ENCODE measurements at regions not wholly inside any gene's neighbourhood (a gene's known extent, or its start where the extent isn't known, plus 50 kb on each side); places are given as distances from the start of the nearest gene placed in this dataset.

DNA sequence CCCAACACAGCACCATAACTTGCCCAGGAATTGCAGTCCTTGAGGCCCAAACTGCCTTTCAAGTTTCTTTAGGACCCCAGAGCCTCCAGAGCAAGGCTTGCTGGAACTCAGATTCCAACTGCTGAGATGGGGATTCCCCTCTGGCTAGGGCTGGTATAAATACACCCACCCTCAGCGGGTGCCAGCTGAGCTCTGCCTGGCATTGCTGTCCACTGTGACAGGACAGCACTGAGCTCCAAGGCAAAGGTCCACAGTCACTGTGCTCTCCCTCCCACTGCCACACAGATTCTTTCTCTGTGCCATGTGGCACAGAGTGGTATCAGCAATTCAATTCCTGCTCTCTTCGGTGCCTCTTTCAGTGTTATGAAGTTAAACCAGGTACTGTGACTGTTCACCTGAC is 304.2 kb upstream of the LMCD1 start:
- H3K4me3 ChIP-seq (ENCODE audit: low read depth, low read length, poor library complexity, severe bottlenecking), result no peak overlapping the region
- no peak overlapping the region for H3K27ac ChIP-seq (ENCODE audit: low read depth, low read length, poor library complexity, severe bottlenecking)
- intact Hi-C loops (cut with micrococcal nuclease; ENCODE audit: unreplicated experiment), result no loop called here
- H3K9me3 ChIP-seq (ENCODE audit: low read depth, low read length, poor library complexity, severe bottlenecking), result no peaks in the 10 kb centered on the region
- CTCF ChIA-PET, result no interaction called here
- no peak for DNase-seq (ENCODE audit: low spot score)
- no peak for TF ChIP-seq EZH2 (IDR thresholded peaks at IDR 0.05; ENCODE audit: borderline replicate concordance, low read depth, low read length, poor library complexity, severe bottlenecking)
- TF ChIP-seq, protein P1, sequence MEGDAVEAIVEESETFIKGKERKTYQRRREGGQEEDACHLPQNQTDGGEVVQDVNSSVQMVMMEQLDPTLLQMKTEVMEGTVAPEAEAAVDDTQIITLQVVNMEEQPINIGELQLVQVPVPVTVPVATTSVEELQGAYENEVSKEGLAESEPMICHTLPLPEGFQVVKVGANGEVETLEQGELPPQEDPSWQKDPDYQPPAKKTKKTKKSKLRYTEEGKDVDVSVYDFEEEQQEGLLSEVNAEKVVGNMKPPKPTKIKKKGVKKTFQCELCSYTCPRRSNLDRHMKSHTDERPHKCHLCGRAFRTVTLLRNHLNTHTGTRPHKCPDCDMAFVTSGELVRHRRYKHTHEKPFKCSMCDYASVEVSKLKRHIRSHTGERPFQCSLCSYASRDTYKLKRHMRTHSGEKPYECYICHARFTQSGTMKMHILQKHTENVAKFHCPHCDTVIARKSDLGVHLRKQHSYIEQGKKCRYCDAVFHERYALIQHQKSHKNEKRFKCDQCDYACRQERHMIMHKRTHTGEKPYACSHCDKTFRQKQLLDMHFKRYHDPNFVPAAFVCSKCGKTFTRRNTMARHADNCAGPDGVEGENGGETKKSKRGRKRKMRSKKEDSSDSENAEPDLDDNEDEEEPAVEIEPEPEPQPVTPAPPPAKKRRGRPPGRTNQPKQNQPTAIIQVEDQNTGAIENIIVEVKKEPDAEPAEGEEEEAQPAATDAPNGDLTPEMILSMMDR (conservative IDR thresholded peaks at IDR 0.05; ENCODE audit: low read depth, low read length), result no peak
- POLR2A ChIA-PET (ENCODE audit: low non-redundant PET), result no interaction called here
- BruUV-seq (replicated peaks), result no TSS peak
- H3K36me3 ChIP-seq (ENCODE audit: insufficient read depth, low read length, poor library complexity, severe bottlenecking), result no peaks in the 10 kb centered on the region
- peaks cover 13% of the 10 kb centered on the region for H3K4me1 ChIP-seq (ENCODE audit: insufficient read depth, low read length, poor library complexity, severe bottlenecking)
- H3K27me3 ChIP-seq (replicated peaks; ENCODE audit: insufficient read depth, low read depth, low read length, poor library complexity), result no peaks in the 10 kb centered on the region

DNA sequence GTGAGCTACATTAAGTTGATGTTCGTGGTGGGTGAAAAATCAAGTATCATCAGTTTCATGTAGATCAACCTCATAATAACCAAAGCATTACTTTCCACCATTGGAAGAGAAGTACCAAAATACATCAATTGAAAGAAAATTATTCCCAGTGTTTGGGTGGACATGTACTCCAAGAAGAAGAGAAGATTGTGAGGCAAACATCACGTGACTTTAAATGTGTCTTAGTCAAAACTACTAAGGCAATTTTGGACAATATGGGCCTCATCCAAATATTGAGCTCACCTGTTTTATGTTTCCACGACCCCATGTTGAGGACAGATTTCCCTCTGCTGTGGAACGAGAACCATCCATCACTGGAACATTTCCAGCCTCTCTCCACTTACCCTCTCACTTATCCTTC is 303.0 kb upstream of the LMCD1 start:
- Histone ChIP-seq H3K27me3 (replicated peaks; ENCODE audit: insufficient read depth, low read depth, low read length, poor library complexity) (no peaks in the 10 kb centered on the region), H3K9me3 (ENCODE audit: low read depth, low read length, poor library complexity, severe bottlenecking) (no peaks in the 10 kb centered on the region), H3K4me3 (ENCODE audit: low read depth, low read length, poor library complexity, severe bottlenecking) (no peak overlapping the region), H3K4me1 (ENCODE audit: insufficient read depth, low read length, poor library complexity, severe bottlenecking) (peaks cover 13% of the 10 kb centered on the region), H3K36me3 (ENCODE audit: insufficient read depth, low read length, poor library complexity, severe bottlenecking) (no peaks in the 10 kb centered on the region), H3K27ac (ENCODE audit: low read depth, low read length, poor library complexity, severe bottlenecking) (no peak overlapping the region)
- no peak for DNase-seq (ENCODE audit: low spot score)
- POLR2A ChIA-PET (ENCODE audit: low non-redundant PET), result interaction anchor here (0.6 kb wide), 1 partner anchor 13 kb away, joined by 3 read pairs; no protein-coding TSS in a partner anchor
- intact Hi-C loops (cut with micrococcal nuclease; ENCODE audit: unreplicated experiment), result no loop called here
- CTCF ChIA-PET, result no interaction called here
- no peak for TF ChIP-seq EZH2 (IDR thresholded peaks at IDR 0.05; ENCODE audit: borderline replicate concordance, low read depth, low read length, poor library complexity, severe bottlenecking)
- TF ChIP-seq, protein P1 (conservative IDR thresholded peaks at IDR 0.05; ENCODE audit: low read depth, low read length), result no peak
- BruUV-seq (replicated peaks), result no TSS peak

DNA sequence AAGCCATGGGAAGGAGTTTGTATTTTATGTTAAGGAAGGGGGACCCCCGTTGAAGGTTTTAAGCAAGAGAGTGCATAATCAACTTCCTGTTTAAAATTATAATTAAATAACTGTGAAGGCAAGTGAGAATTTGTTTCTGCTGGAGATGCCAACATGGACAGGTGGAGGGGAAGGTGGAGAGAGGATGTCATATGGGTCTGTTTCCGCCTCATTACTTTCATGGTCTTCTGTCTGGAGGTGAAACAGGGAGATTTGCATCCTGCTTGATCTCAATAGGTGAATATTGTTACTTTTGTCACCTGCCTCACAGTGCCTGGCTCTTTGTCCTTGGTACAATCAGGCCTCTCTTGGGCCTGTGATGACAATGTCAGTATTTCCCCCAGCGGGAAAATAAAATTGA is 300.6 kb upstream of the LMCD1 start:
- no TSS peak for BruUV-seq (replicated peaks)
- intact Hi-C loops (cut with micrococcal nuclease; ENCODE audit: unreplicated experiment), result no loop called here
- Histone ChIP-seq H3K27me3 (replicated peaks; ENCODE audit: insufficient read depth, low read depth, low read length, poor library complexity) (no peaks in the 10 kb centered on the region), H3K9me3 (ENCODE audit: low read depth, low read length, poor library complexity, severe bottlenecking) (no peaks in the 10 kb centered on the region), H3K27ac (ENCODE audit: low read depth, low read length, poor library complexity, severe bottlenecking) (no peak overlapping the region), H3K4me3 (ENCODE audit: low read depth, low read length, poor library complexity, severe bottlenecking) (no peak overlapping the region), H3K36me3 (ENCODE audit: insufficient read depth, low read length, poor library complexity, severe bottlenecking) (no peaks in the 10 kb centered on the region), H3K4me1 (ENCODE audit: insufficient read depth, low read length, poor library complexity, severe bottlenecking) (peaks cover 29% of the 10 kb centered on the region)
- TF ChIP-seq EZH2 (IDR thresholded peaks at IDR 0.05; ENCODE audit: borderline replicate concordance, low read depth, low read length, poor library complexity, severe bottlenecking), result no peak
- TF ChIP-seq, protein P1 (conservative IDR thresholded peaks at IDR 0.05; ENCODE audit: low read depth, low read length), result no peak
- DNase-seq (ENCODE audit: low spot score), result no peak
- POLR2A ChIA-PET (ENCODE audit: low non-redundant PET), result no interaction called here
- CTCF ChIA-PET, result no interaction called here

Data from A673 (cell line).